ENCODE measurements at regions not wholly inside any gene's neighbourhood (a gene's known extent, or its start where the extent isn't known, plus 50 kb on each side); places are given as distances from the start of the nearest gene placed in this dataset.

DNA sequence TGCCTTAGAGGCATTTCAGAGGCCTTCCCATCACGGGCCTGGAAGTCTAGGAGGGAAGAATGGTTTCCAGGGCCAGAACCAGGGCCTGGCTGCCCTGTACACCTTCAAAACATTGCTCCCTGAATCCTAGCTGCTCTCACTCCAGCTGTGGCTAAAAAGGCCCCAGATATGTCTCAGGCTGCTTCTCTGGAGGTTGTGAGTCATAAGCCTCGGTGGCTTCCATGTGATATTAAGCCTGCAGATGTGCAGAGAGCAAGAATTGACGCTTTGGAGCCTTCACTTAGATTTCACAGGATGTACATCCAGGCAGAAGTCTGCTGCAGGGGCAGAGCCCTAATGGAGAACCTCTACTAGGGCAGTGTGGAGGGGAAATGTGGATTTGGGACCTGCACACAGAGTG, 502.5 kb downstream of the GRXCR1 start:
- TF ChIP-seq GATA3 (IDR thresholded peaks at IDR 0.05; ENCODE audit: low read depth, low read length): no peak
- no peak for TF ChIP-seq GATA2 (IDR thresholded peaks at IDR 0.05; ENCODE audit: low read depth, low read length)

GRCh38 chr4:43399726-43400125, 507.2 kb downstream of the GRXCR1 start:
- no peak for TF ChIP-seq GATA2 (IDR thresholded peaks at IDR 0.05; ENCODE audit: low read depth, low read length)
- TF ChIP-seq GATA3 (IDR thresholded peaks at IDR 0.05; ENCODE audit: low read depth, low read length): no peak

DNA sequence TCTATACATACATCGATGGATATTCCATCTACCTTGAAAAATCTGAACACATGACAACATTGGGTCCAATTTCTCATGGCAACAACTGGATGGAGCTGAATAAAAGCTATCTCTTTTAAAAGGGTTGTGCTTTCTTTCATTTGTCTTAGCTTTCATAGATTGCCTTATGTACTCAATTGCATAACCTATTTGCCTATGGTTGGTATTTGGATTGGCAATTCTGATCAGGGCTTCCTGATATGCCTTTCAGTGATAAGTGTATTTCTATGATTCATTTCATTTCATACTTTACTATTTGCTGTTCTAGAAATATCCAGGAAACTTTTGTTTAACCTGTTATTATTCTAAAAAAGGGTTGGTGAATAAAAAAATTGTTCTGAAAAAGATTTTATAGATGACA, 509.9 kb downstream of the GRXCR1 start:
- no peak for TF ChIP-seq GATA3 (IDR thresholded peaks at IDR 0.05; ENCODE audit: low read depth, low read length)
- TF ChIP-seq GATA2 (IDR thresholded peaks at IDR 0.05; ENCODE audit: low read depth, low read length): no peak

GRCh38 chr4:43410636-43411035, 518.1 kb downstream of the GRXCR1 start:
- TF ChIP-seq GATA2 (IDR thresholded peaks at IDR 0.05; ENCODE audit: low read depth, low read length) (no peak), GATA3 (IDR thresholded peaks at IDR 0.05; ENCODE audit: low read depth, low read length) (no peak)

DNA sequence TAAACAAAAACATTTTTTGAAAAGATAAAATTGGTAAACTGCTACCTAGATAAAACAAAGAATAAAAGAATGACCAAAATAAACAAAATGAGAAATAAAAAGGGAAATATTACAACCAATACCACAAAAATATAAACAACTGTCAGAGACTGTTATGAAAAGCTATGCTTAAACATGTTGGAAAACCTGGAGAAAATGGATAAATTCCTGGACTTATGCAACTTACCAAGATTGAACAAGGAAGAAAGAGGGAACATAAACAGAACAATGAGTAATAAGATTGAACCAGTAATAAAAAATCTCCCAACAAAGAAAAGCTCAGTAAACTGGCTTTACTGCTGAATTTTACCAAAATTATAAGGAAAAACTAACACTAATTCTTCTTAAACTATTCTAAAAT, 518.7 kb downstream of the GRXCR1 start:
- TF ChIP-seq GATA3 (IDR thresholded peaks at IDR 0.05; ENCODE audit: low read depth, low read length): no peak
- no peak for TF ChIP-seq GATA2 (IDR thresholded peaks at IDR 0.05; ENCODE audit: low read depth, low read length)

DNA sequence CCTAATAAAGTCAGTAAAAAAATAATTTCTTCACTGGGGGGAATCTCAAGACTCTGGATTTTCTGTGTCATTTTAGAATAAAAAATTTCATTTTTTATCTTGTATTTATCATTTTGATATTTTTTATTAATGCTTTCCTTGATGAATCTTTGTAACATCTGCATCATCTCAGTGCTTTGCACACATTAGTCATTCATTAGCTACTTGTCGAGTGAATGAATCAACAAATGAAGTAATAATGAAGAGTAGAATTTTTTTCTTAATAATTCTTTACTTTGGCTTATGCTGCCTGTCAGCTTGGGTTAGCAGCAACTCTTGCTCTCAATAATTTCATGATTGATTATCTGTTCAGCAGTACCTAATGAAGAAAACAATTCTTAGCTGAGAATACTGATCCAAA, 530.8 kb downstream of the GRXCR1 start:
- TF ChIP-seq GATA3 (IDR thresholded peaks at IDR 0.05; ENCODE audit: low read depth, low read length) (no peak), GATA2 (IDR thresholded peaks at IDR 0.05; ENCODE audit: low read depth, low read length) (no peak)

GRCh38 chr4:43425206-43425605, 532.7 kb downstream of the GRXCR1 start:
- TF ChIP-seq GATA3 (IDR thresholded peaks at IDR 0.05; ENCODE audit: low read depth, low read length) (no peak), GATA2 (IDR thresholded peaks at IDR 0.05; ENCODE audit: low read depth, low read length) (no peak)

DNA sequence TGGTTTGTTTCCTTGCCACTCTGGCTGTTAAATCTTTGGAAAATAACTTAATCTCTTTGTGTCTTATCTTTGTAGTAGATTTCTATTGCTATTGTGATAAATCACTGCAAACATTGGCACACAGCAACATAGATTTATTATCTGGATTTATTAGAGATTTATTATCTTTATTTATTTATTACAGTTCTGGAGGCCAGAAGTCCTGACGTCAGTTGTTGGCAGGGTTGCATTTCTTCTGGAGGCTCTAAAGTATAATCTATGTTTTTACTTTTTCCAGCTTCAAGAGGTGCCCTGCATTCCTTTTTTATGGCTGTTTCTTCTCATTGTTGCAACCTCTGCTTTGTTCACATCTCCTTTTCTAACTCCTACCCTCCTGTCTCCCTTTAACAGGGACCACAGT, 542.8 kb downstream of the GRXCR1 start:
- no peak for TF ChIP-seq GATA3 (IDR thresholded peaks at IDR 0.05; ENCODE audit: low read depth, low read length)
- TF ChIP-seq GATA2 (IDR thresholded peaks at IDR 0.05; ENCODE audit: low read depth, low read length): no peak

GRCh38 chr4:43452948-43453347, 560.4 kb downstream of the GRXCR1 start:
- TF ChIP-seq GATA3 (IDR thresholded peaks at IDR 0.05; ENCODE audit: low read depth, low read length) (no peak), GATA2 (IDR thresholded peaks at IDR 0.05; ENCODE audit: low read depth, low read length) (no peak)

DNA sequence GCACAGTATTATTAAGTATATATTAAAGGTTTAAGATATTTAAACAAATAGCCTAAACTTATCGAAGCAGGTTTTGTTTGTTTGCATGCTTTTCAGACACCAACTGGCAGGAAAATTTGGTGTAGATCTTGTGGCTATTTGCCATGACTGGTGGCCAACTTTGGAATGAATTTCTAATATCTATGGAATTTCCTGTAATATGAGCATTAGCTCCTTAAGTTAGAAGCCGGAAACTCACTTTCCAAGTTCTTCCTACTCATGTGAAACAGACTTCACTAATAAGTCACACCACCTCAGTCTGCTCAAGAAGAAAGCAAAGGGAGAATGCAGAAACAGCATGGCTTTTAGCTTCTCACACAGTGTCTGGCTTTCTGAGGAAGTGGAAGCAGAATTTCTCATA, 563.9 kb downstream of the GRXCR1 start:
- TF ChIP-seq GATA3 (IDR thresholded peaks at IDR 0.05; ENCODE audit: low read depth, low read length) (no peak), GATA2 (IDR thresholded peaks at IDR 0.05; ENCODE audit: low read depth, low read length) (no peak)

DNA sequence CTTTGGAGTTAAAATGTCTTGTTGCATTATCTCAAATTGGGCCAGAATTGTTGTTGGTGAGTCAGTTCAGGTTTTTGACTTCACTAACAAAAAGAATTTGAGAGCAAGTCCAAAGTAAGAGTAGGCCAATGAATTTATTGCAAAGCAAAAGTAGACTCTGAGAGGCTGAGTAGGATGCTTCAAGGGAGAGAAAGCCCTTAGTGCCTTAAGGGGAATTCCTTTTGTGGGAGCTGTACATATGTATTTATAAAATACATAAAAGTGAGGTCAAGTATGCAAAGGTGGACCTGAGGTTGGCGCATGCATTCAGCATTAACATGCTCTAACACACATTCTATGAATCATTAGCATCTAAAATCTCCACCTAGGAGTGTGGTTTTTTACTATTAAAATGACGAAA, 565.4 kb downstream of the GRXCR1 start:
- TF ChIP-seq GATA2 (IDR thresholded peaks at IDR 0.05; ENCODE audit: low read depth, low read length): no peak
- no peak for TF ChIP-seq GATA3 (IDR thresholded peaks at IDR 0.05; ENCODE audit: low read depth, low read length)

GRCh38 chr4:43458293-43458692, 565.8 kb downstream of the GRXCR1 start:
- TF ChIP-seq GATA3 (IDR thresholded peaks at IDR 0.05; ENCODE audit: low read depth, low read length): no peak
- no peak for TF ChIP-seq GATA2 (IDR thresholded peaks at IDR 0.05; ENCODE audit: low read depth, low read length)

DNA sequence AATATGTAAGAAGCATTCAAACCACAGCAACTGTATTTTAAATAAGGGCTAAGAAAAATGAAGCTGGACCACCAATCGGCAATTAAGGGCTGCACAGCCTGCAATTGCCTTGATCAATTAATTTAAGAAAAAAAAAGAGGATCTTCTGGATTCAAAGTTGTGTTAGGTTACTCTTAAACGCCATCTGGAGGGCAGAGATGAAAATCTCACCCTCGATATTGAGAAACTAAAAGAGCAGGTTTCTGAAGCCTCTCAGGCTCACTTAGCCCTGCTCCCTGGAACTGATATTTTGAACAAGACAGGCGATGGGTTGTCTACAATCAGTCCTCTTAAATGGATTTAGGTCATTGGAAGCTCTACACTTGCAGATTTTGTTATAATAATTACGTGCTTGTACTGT, 579.4 kb downstream of the GRXCR1 start:
- no peak for TF ChIP-seq GATA2 (IDR thresholded peaks at IDR 0.05; ENCODE audit: low read depth, low read length)
- TF ChIP-seq GATA3 (IDR thresholded peaks at IDR 0.05; ENCODE audit: low read depth, low read length): no peak

DNA sequence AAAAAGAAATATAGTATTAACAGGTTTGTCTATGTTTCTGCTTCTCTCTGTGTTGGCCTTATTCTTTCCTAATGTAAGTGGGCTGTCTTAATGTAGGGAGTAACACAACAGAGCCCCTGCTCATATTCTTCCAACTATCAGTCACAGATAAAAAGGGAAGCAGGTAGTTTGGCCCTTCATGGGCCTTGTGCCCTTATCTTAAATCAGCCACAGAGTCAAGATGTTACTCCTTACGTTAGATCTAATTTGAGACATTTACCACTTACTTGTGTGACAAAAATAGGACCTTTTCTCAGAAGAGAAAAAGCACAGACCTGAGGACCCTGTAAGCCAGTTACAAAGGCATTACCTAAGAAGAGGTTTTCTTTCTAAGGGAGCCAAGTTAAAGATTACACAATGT, 589.0 kb downstream of the GRXCR1 start:
- TF ChIP-seq GATA2 (IDR thresholded peaks at IDR 0.05; ENCODE audit: low read depth, low read length) (no peak), GATA3 (IDR thresholded peaks at IDR 0.05; ENCODE audit: low read depth, low read length) (no peak)

GRCh38 chr4:43485196-43485595, 592.7 kb downstream of the GRXCR1 start:
- no peak for TF ChIP-seq GATA3 (IDR thresholded peaks at IDR 0.05; ENCODE audit: low read depth, low read length)
- TF ChIP-seq GATA2 (IDR thresholded peaks at IDR 0.05; ENCODE audit: low read depth, low read length): no peak

- TF ChIP-seq GATA2 (IDR thresholded peaks at IDR 0.05; ENCODE audit: low read depth, low read length) (no peak), GATA3 (IDR thresholded peaks at IDR 0.05; ENCODE audit: low read depth, low read length) (no peak)
These were observed 603.7 kb downstream of the GRXCR1 start for GRCh38 chr4:43496188-43496587.

All from SH-SY5Y (cell line).